Liver (tissue), 8 donors: ENCODE measurements at regions not wholly inside any gene's neighbourhood (a gene's known extent, or its start where the extent isn't known, plus 50 kb on each side); places are given as distances from the start of the nearest gene placed in this dataset.
"Not testable (repeated sequence)": the region's sequence is repeated elsewhere in the genome, so short reads cannot be mapped to it uniquely, and the experiment has no call there.

ENCODE experiments used
- DNase-seq: peaks from one replicate; pipeline ENCODE4 v3.0.0-alpha.2; 2017; ENCODE audit warnings: low spot score
- H3K27ac ChIP-seq, 2 donors: one replicate each; pipeline ENCODE4 v1.7.0; 2013; ENCODE audit warnings: inconsistent platforms in 2 of 2, low read length in 2 of 2, control low read depth in 1 of 2, low read depth in 1 of 2, mild to moderate bottlenecking in 1 of 2
- H3K27me3 ChIP-seq, 4 donors: one replicate each; pipeline versions ENCODE4 v1.6.1 to v1.7.0; 2013; ENCODE audit warnings: low read length in 3 of 4, inconsistent platforms in 1 of 4, mild to moderate bottlenecking in 1 of 4, moderate library complexity in 1 of 4; ENCODE audit not compliant: control insufficient read depth in 4 of 4, insufficient read depth in 4 of 4
- H3K36me3 ChIP-seq, 4 donors: one replicate each; pipeline versions ENCODE4 v1.6.1 to v1.7.0; 2013; ENCODE audit warnings: low read length in 3 of 4, mild to moderate bottlenecking in 3 of 4, low read depth in 1 of 4, moderate library complexity in 1 of 4; ENCODE audit not compliant: control insufficient read depth in 4 of 4, insufficient read depth in 3 of 4
- H3K4me1 ChIP-seq, 4 donors: one replicate each; pipeline versions ENCODE4 v1.6.1 to v1.7.0; 2013; ENCODE audit warnings: low read length in 3 of 4, mild to moderate bottlenecking in 3 of 4, moderate library complexity in 1 of 4; ENCODE audit not compliant: control insufficient read depth in 4 of 4, insufficient read depth in 4 of 4
- H3K4me3 ChIP-seq, 3 donors: one replicate each; pipeline versions ENCODE4 v1.6.1 to v1.7.0; 2013; ENCODE audit warnings: low read length in 3 of 3, control low read depth in 1 of 3, low read depth in 1 of 3, mild to moderate bottlenecking in 1 of 3
- H3K9ac ChIP-seq, 2 donors: one replicate each; pipeline ENCODE4 v1.7.0; 2013; ENCODE audit warnings: low read length in 2 of 2, mild to moderate bottlenecking in 2 of 2, moderate library complexity in 2 of 2, control low read depth in 1 of 2, low read depth in 1 of 2
- H3K9me3 ChIP-seq, 4 donors: one replicate each; pipeline versions ENCODE4 v1.6.1 to v1.7.0; 2013; ENCODE audit warnings: low read length in 3 of 4; ENCODE audit not compliant: control insufficient read depth in 4 of 4
- EGR1 ChIP-seq, 2 donors: IDR thresholded peaks; 2 replicates each; pipeline ENCODE4 v1.6.1; 2016 to 2018; ENCODE audit warnings: antibody characterized with exemption in 2 of 2, low read depth in 2 of 2
- FOXA1 ChIP-seq: IDR thresholded peaks from 2 replicates; pipeline ENCODE4 v1.6.1; 2016; ENCODE audit warnings: antibody characterized with exemption
- FOXA2 ChIP-seq: IDR thresholded peaks from 2 replicates; pipeline ENCODE4 v1.6.1; 2016; ENCODE audit warnings: antibody characterized with exemption
- GABPA ChIP-seq, 2 donors: IDR thresholded peaks in 1 of 2; conservative IDR thresholded peaks in 1 of 2; 2 replicates each; pipeline ENCODE4 v1.6.1; 2016; ENCODE audit warnings: antibody characterized with exemption in 2 of 2, mild to moderate bottlenecking in 1 of 2, moderate library complexity in 1 of 2
- HNF4A ChIP-seq, 2 donors: conservative IDR thresholded peaks; 2 replicates each; pipeline ENCODE4 v1.6.1; 2016; ENCODE audit warnings: antibody characterized with exemption in 2 of 2, mild to moderate bottlenecking in 2 of 2
- HNF4G ChIP-seq: IDR thresholded peaks from 2 replicates; pipeline ENCODE4 v1.6.1; 2016; ENCODE audit warnings: antibody characterized with exemption
- JUND ChIP-seq, 2 donors: IDR thresholded peaks; 2 replicates each; pipeline ENCODE4 v1.6.1; 2016; ENCODE audit warnings: antibody characterized with exemption in 2 of 2
- NR2F2 ChIP-seq: IDR thresholded peaks from 2 replicates; pipeline ENCODE4 v1.6.1; 2016; ENCODE audit warnings: antibody characterized with exemption
- RAD21 ChIP-seq, 2 donors: IDR thresholded peaks; 2 replicates each; pipeline ENCODE4 v1.6.1; 2016; ENCODE audit warnings: antibody characterized with exemption in 2 of 2, mild to moderate bottlenecking in 2 of 2
- RXRA ChIP-seq, 2 donors: IDR thresholded peaks; 2 replicates each; pipeline ENCODE4 v1.6.1; 2017 to 2018; ENCODE audit warnings: antibody characterized with exemption in 2 of 2, mild to moderate bottlenecking in 1 of 2
- SP1 ChIP-seq: IDR thresholded peaks from 2 replicates; pipeline ENCODE4 v1.6.1; 2018; ENCODE audit warnings: antibody characterized with exemption, mild to moderate bottlenecking
- TAF1 ChIP-seq: conservative IDR thresholded peaks from 2 replicates; pipeline ENCODE4 v1.6.1; 2016; ENCODE audit warnings: antibody characterized with exemption, mild to moderate bottlenecking
- YY1 ChIP-seq: IDR thresholded peaks from 2 replicates; pipeline ENCODE4 v1.6.1; 2016; ENCODE audit warnings: antibody characterized with exemption, mild to moderate bottlenecking
- WGBS: extraction: QIAGEN DNeasy Blood & Tissue Kit; methylation state at CpG from one replicate; pipeline ENCODE4 v1.1.7; 2013; 5-methylcytosine and 5-hydroxymethylcytosine counted together
- TF ChIP-seq, protein P1 (sequence below): IDR thresholded peaks from 2 replicates; pipeline ENCODE4 v1.6.1; 2016; ENCODE audit warnings: antibody characterized with exemption
- TF ChIP-seq, protein P2 (sequence below): IDR thresholded peaks from 2 replicates; pipeline ENCODE4 v1.6.1; 2016; ENCODE audit warnings: antibody characterized with exemption, mild to moderate bottlenecking
- TF ChIP-seq, protein P3 (sequence below): fragments of 150-350 bp; IDR thresholded peaks from 2 replicates; pipeline ENCODE4 v1.5.1; 2017; ENCODE audit warnings: improper control_type of control experiment, low read depth, low read length; ENCODE audit not compliant: missing input control
- donor health status: healthy.
- donor health status: healthy.
- donor health status: healthy.
- donor health status: healthy.
- donor health status: healthy.

DNA sequence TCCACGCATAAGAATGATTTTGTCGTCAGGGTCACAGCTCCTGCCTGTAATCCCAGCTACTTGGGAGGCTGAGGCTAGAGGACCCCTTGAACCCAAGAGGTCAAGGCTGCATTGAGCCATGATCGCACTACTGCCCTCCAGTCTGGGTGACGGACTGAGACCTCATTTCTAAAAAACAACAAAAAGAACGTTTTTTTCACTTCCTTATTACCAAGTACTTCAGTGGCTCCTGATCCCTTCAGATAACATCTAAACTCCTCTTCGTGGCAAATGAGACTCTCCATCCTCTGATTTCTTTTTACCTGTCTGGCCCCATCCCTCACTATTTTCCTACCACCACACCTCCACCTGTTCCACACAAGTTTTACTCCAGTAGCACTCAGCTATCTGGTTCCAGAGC is 105.4 kb upstream of the TLK1 start:
- H3K36me3 ChIP-seq = no peaks in the 10 kb centered on the region
- WGBS = 75% methylated on average over 6 of the region's 6 CpGs
- no peaks in the 10 kb centered on the region for H3K4me1 ChIP-seq
- no peaks in the 10 kb centered on the region for H3K27me3 ChIP-seq
- no peaks in the 10 kb centered on the region for H3K9me3 ChIP-seq
- H3K4me3 ChIP-seq = no peak overlapping the region
- TF ChIP-seq, protein P1, sequence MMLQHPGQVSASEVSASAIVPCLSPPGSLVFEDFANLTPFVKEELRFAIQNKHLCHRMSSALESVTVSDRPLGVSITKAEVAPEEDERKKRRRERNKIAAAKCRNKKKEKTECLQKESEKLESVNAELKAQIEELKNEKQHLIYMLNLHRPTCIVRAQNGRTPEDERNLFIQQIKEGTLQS = no peak
- TF ChIP-seq FOXA2 (no peak), YY1 (no peak), TAF1 (no peak), HNF4A (conservative IDR thresholded peaks at IDR 0.05) (no peak), RAD21 (IDR thresholded peaks at IDR 0.05) (no peak), SP1 (no peak), JUND (IDR thresholded peaks at IDR 0.05) (no peak), FOXA1 (no peak), HNF4G (no peak), NR2F2 (no peak), RXRA (IDR thresholded peaks at IDR 0.05) (no peak), EGR1 (IDR thresholded peaks at IDR 0.05; ENCODE audit: low read depth in 2 of 2) (no peak)
- TF ChIP-seq, protein P2, sequence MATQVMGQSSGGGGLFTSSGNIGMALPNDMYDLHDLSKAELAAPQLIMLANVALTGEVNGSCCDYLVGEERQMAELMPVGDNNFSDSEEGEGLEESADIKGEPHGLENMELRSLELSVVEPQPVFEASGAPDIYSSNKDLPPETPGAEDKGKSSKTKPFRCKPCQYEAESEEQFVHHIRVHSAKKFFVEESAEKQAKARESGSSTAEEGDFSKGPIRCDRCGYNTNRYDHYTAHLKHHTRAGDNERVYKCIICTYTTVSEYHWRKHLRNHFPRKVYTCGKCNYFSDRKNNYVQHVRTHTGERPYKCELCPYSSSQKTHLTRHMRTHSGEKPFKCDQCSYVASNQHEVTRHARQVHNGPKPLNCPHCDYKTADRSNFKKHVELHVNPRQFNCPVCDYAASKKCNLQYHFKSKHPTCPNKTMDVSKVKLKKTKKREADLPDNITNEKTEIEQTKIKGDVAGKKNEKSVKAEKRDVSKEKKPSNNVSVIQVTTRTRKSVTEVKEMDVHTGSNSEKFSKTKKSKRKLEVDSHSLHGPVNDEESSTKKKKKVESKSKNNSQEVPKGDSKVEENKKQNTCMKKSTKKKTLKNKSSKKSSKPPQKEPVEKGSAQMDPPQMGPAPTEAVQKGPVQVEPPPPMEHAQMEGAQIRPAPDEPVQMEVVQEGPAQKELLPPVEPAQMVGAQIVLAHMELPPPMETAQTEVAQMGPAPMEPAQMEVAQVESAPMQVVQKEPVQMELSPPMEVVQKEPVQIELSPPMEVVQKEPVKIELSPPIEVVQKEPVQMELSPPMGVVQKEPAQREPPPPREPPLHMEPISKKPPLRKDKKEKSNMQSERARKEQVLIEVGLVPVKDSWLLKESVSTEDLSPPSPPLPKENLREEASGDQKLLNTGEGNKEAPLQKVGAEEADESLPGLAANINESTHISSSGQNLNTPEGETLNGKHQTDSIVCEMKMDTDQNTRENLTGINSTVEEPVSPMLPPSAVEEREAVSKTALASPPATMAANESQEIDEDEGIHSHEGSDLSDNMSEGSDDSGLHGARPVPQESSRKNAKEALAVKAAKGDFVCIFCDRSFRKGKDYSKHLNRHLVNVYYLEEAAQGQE = no peak
- H3K9ac ChIP-seq = no peak overlapping the region
- H3K27ac ChIP-seq = no peak overlapping the region
- no peak for DNase-seq

DNA sequence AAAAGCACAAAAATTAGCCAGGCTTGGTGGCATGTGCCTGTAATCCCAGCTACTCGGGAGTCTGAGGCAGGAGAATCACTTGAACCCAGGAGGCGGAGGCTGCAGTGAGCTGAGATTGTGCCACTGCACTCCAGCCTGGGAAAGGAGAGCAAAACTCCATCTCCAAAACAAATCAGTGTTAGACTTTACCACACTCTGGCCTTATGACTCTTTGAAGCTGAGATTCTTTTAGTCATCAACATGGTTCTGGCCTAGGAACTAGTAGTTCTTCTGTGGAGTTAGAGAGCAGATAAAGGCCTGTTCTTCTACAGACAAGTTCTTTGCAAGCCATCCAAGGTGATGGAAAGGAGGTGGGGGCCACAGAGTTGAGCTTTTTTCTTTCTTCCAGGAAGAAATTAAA is 100.8 kb upstream of the TLK1 start:
- H3K9me3 ChIP-seq, H3K27ac ChIP-seq, H3K27me3 ChIP-seq, H3K4me3 ChIP-seq, DNase-seq, H3K36me3 ChIP-seq, H3K4me1 ChIP-seq, H3K9ac ChIP-seq: not testable (repeated sequence)
- WGBS = 95% methylated on average over 2 of the region's 2 CpGs

DNA sequence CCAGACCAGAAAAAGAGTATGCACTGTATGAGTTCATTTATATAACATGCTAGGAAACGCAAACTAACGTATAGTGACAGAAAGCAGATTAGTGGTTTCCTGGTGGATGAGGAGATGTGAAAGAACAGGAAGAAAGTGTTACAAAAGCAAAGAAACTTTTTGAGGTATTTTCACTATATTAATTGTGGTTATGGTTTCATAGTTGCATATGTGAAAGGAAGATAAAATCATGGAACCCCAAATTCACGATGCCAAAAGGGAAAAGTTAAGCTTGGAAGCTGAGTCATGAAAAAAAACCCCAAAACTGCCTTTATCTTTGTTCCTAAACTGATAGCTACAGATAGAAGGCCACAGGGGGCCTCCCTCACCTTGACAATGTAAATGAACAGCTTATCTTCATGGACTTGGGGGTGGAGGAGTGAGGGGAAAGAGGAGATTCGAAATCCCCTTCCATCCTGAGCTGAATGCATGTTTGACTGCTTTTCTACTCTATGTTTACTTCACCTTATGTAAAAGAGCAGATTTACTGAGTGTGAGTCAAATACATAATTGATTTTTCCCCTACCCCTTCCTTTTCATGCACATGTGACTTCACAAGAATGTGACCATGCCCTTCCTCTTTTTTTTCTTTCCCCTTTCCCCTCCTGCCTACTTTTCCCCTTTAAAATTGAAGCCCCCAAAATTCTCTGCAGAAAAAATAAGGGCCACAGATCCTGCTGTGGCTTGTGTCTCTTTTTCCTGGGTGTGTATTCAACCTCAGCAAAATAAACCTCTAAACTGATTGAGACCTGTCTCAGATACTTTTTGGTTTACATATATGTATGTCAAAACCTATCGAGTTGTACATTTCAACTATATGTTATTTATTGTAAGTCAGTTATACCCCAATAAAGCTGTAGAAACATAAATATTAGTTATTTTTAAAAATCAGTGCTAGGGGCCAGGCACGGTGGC is 100.1 kb upstream of the TLK1 start:
- H3K27ac ChIP-seq = no peak overlapping the region
- no peak for DNase-seq
- H3K27me3 ChIP-seq = no peaks in the 10 kb centered on the region
- peaks cover 0 to 3% (median 0%) of the 10 kb centered on the region in 4 donors for H3K4me1 ChIP-seq
- H3K9me3 ChIP-seq = no peaks in the 10 kb centered on the region
- no peaks in the 10 kb centered on the region for H3K36me3 ChIP-seq
- H3K9ac ChIP-seq = no peak overlapping the region
- no peak overlapping the region for H3K4me3 ChIP-seq
- WGBS = 64% methylated on average over 6 of the region's 6 CpGs
- TF ChIP-seq, protein P1 = no peak
- TF ChIP-seq JUND (IDR thresholded peaks at IDR 0.05) = no peak
- TF ChIP-seq RXRA (IDR thresholded peaks at IDR 0.05) = no peak
- TF ChIP-seq, protein P2 = no peak
- TF ChIP-seq GABPA (IDR thresholded peaks at IDR 0.05 in 1 of 2, conservative IDR thresholded peaks at IDR 0.05 in 1 of 2) = no peak
- TF ChIP-seq, protein P3, sequence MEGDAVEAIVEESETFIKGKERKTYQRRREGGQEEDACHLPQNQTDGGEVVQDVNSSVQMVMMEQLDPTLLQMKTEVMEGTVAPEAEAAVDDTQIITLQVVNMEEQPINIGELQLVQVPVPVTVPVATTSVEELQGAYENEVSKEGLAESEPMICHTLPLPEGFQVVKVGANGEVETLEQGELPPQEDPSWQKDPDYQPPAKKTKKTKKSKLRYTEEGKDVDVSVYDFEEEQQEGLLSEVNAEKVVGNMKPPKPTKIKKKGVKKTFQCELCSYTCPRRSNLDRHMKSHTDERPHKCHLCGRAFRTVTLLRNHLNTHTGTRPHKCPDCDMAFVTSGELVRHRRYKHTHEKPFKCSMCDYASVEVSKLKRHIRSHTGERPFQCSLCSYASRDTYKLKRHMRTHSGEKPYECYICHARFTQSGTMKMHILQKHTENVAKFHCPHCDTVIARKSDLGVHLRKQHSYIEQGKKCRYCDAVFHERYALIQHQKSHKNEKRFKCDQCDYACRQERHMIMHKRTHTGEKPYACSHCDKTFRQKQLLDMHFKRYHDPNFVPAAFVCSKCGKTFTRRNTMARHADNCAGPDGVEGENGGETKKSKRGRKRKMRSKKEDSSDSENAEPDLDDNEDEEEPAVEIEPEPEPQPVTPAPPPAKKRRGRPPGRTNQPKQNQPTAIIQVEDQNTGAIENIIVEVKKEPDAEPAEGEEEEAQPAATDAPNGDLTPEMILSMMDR = no peak
- no peak for TF ChIP-seq NR2F2
- no peak for TF ChIP-seq YY1
- TF ChIP-seq HNF4G = no peak
- no peak for TF ChIP-seq TAF1
